ENCODE measurements at regions not wholly inside any gene's neighbourhood (a gene's known extent, or its start where the extent isn't known, plus 50 kb on each side); places are given as distances from the start of the nearest gene placed in this dataset.

- no peak overlapping the region for H3K4me3 ChIP-seq
- H3K27me3 ChIP-seq = no peaks in the 10 kb centered on the region
- H3K27ac ChIP-seq = no peak overlapping the region
- H3K9me3 ChIP-seq = no peaks in the 10 kb centered on the region
- H3K4me1 ChIP-seq = no peaks in the 10 kb centered on the region
- H3K36me3 ChIP-seq = no peaks in the 10 kb centered on the region
- no peak for TF ChIP-seq Cebpa-rat (IDR thresholded peaks at IDR 0.05)
- H3K9ac ChIP-seq = no peak overlapping the region
- no peaks in the 10 kb centered on the region for H4K20me1 ChIP-seq
- no peak overlapping the region for H3K4me2 ChIP-seq
Observed at GRCh38 chr4:120636120-120636630, 286.4 kb downstream of the PRDM5 start.

- no peaks in the 10 kb centered on the region for H3K36me3 ChIP-seq
- H3K4me3 ChIP-seq = no peak overlapping the region
- H3K4me2 ChIP-seq = no peak overlapping the region
- no peaks in the 10 kb centered on the region for H3K9me3 ChIP-seq
- no peak for TF ChIP-seq Cebpa-rat (IDR thresholded peaks at IDR 0.05)
- H4K20me1 ChIP-seq = no peaks in the 10 kb centered on the region
- H3K9ac ChIP-seq = no peak overlapping the region
- H3K27ac ChIP-seq = no peak overlapping the region
- no peaks in the 10 kb centered on the region for H3K27me3 ChIP-seq
- H3K4me1 ChIP-seq = no peaks in the 10 kb centered on the region
Observed at GRCh38 chr4:120633810-120634209, 288.7 kb downstream of the PRDM5 start.

GRCh38 chr4:120630427-120630826 is 292.1 kb downstream of the PRDM5 start:
- Histone ChIP-seq H3K36me3 (no peaks in the 10 kb centered on the region), H3K9me3 (no peaks in the 10 kb centered on the region), H3K27me3 (no peaks in the 10 kb centered on the region), H3K4me2 (no peak overlapping the region), H3K4me3 (no peak overlapping the region), H3K9ac (no peak overlapping the region), H4K20me1 (no peaks in the 10 kb centered on the region), H3K27ac (no peak overlapping the region), H3K4me1 (no peaks in the 10 kb centered on the region)
- no peak for TF ChIP-seq Cebpa-rat (IDR thresholded peaks at IDR 0.05)

DNA sequence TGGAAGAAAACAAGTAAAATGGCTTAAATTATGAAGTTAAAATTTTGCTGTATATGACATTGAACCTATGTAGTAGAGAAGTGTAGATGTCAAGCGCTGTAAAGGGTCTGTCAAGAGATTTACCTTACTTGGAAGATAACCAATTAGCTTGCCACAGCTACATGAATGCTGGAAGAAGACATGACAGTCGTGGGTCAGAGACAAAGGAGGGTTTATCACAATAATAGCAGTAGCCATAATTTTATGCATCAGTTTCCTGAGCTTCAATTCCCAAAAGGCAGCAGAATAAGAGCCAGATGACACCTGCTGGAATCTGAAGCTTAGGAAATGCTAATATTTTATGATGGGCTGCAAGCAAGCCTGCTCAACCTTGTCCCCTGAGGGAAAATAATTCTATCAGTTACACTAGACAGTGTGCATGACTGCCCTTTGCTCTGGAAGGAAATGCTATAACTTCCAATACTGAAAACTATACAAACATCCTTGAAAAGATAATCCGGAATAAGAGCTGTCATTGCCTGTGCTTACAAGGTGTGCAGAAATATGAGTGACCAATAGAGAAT is 292.9 kb downstream of the PRDM5 start:
- no peaks in the 10 kb centered on the region for H3K36me3 ChIP-seq
- no peaks in the 10 kb centered on the region for H3K27me3 ChIP-seq
- no peaks in the 10 kb centered on the region for H3K4me1 ChIP-seq
- no peak overlapping the region for H3K27ac ChIP-seq
- no peak overlapping the region for H3K9ac ChIP-seq
- H3K9me3 ChIP-seq = no peaks in the 10 kb centered on the region
- no peak overlapping the region for H3K4me2 ChIP-seq
- no peak overlapping the region for H3K4me3 ChIP-seq
- no peak for TF ChIP-seq Cebpa-rat (IDR thresholded peaks at IDR 0.05)
- H4K20me1 ChIP-seq = no peaks in the 10 kb centered on the region

DNA sequence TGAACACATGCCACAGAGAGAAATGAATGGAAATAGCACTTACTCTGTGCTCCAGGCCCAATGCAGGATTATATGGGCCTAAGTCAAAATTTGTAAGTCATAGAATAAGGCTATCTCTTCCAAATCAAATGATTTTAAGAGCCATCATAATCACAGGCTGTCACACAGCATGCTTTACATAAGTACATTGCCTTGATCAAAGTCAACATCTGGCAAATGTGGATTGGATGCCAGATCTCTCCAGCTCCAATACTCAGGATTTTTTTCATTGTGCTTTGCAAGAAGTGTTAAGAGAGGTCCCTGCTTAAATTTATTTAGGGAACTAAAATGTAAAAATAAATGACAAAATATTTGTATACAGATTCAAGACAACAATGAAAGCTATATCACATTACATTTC is 299.9 kb downstream of the PRDM5 start:
- no peak for TF ChIP-seq Cebpa-rat (IDR thresholded peaks at IDR 0.05)

GRCh38 chr4:120617171-120617570 is 305.4 kb downstream of the PRDM5 start:
- Histone ChIP-seq H3K27me3 (no peaks in the 10 kb centered on the region), H3K9ac (no peak overlapping the region), H3K9me3 (no peaks in the 10 kb centered on the region), H3K4me2 (no peak overlapping the region), H4K20me1 (no peaks in the 10 kb centered on the region), H3K36me3 (no peaks in the 10 kb centered on the region), H3K4me3 (no peak overlapping the region), H3K4me1 (no peaks in the 10 kb centered on the region), H3K27ac (no peak overlapping the region)
- TF ChIP-seq Cebpa-rat (IDR thresholded peaks at IDR 0.05) = no peak

More for the DNA sequence above, 299.9 kb downstream of the PRDM5 start:
- H3K9ac ChIP-seq = no peak overlapping the region
- no peaks in the 10 kb centered on the region for H3K27me3 ChIP-seq
- H4K20me1 ChIP-seq = no peaks in the 10 kb centered on the region
- no peaks in the 10 kb centered on the region for H3K4me1 ChIP-seq
- H3K4me2 ChIP-seq = no peak overlapping the region
- no peaks in the 10 kb centered on the region for H3K36me3 ChIP-seq
- no peak overlapping the region for H3K4me3 ChIP-seq
- no peaks in the 10 kb centered on the region for H3K9me3 ChIP-seq
- H3K27ac ChIP-seq = no peak overlapping the region

DNA sequence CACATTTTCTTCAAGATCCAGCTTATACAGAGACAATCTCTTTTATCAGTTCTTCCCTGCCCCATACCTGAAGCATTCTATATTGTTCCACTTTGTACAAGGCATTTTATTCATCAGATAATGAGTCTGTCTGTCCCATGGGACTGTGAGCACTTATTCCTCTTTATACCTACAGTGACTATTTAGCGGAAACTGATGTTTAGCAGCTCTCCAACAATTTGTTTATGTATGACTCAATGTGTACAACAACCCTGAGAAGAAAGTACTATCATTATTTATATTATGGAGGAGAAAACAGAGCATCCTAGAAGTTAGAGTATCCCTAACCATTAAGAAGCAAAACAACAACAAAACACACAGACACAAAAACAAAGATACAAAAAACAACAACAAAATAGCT is 306.5 kb downstream of the PRDM5 start:
- Histone ChIP-seq H3K9ac (no peak overlapping the region), H3K9me3 (no peaks in the 10 kb centered on the region), H3K27me3 (no peaks in the 10 kb centered on the region), H3K27ac (no peak overlapping the region), H4K20me1 (no peaks in the 10 kb centered on the region), H3K4me3 (no peak overlapping the region), H3K4me2 (no peak overlapping the region), H3K36me3 (no peaks in the 10 kb centered on the region), H3K4me1 (no peaks in the 10 kb centered on the region)
- no peak for TF ChIP-seq Cebpa-rat (IDR thresholded peaks at IDR 0.05)

DNA sequence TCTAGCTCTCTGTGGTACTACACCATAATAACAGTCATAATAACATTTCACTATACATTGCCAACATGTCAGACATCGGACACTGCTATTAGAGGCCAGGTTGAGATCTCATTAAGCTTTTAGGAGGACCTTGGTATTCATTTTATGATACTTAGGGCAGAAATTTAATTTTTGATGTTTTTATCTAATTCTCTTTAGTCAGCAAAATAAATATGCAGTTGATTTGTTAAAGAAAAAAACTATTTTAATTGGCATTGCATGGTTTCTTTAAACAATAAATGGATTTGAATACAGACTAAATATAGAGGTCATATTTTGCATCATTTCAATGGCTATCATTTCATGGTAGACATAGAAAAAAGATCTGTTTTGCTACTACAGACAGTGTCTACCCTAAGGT is 308.7 kb downstream of the PRDM5 start:
- no peak for TF ChIP-seq Cebpa-rat (IDR thresholded peaks at IDR 0.05)
- Histone ChIP-seq H3K27ac (no peak overlapping the region), H3K4me2 (no peak overlapping the region), H3K27me3 (no peaks in the 10 kb centered on the region), H3K9me3 (no peaks in the 10 kb centered on the region), H3K9ac (no peak overlapping the region), H4K20me1 (no peaks in the 10 kb centered on the region), H3K4me1 (no peaks in the 10 kb centered on the region), H3K36me3 (no peaks in the 10 kb centered on the region), H3K4me3 (no peak overlapping the region)

GRCh38 chr4:120611092-120611491 is 311.4 kb downstream of the PRDM5 start:
- Histone ChIP-seq H3K9ac (no peak overlapping the region), H3K36me3 (no peaks in the 10 kb centered on the region)
- TF ChIP-seq Cebpa-rat (IDR thresholded peaks at IDR 0.05) = no peak

DNA sequence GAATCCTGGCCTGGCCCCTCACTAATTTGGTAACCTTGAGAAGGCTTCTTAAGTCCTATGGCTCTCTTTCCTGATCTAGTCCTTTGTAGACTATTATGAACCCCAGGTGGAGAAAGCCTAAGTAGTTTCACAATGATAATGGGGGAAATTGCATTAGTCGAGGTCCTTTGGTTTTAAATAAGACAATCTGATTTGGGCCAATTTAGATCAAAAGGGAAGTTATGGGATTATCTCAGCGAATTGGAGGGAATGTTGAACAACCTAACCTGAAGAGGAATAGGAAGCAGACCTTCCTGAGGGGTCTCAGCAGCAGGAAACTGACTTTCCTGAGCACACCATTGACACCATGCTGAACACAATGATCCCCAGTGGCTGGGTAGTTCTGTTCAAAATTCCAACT is 331.5 kb downstream of the PRDM5 start:
- TF ChIP-seq Cebpa-rat (IDR thresholded peaks at IDR 0.05) = no peak
- Histone ChIP-seq H3K9me3 (no peaks in the 10 kb centered on the region), H3K36me3 (no peaks in the 10 kb centered on the region), H3K4me3 (no peak overlapping the region), H3K9ac (no peak overlapping the region), H3K27ac (no peak overlapping the region), H4K20me1 (no peaks in the 10 kb centered on the region), H3K4me1 (no peaks in the 10 kb centered on the region), H3K4me2 (no peak overlapping the region), H3K27me3 (no peaks in the 10 kb centered on the region)

More at GRCh38 chr4:120611092-120611491, 311.4 kb downstream of the PRDM5 start:
- Histone ChIP-seq H3K4me2 (no peak overlapping the region), H3K9me3 (no peaks in the 10 kb centered on the region), H4K20me1 (no peaks in the 10 kb centered on the region), H3K4me1 (no peaks in the 10 kb centered on the region), H3K27ac (no peak overlapping the region), H3K27me3 (no peaks in the 10 kb centered on the region), H3K4me3 (no peak overlapping the region)

DNA sequence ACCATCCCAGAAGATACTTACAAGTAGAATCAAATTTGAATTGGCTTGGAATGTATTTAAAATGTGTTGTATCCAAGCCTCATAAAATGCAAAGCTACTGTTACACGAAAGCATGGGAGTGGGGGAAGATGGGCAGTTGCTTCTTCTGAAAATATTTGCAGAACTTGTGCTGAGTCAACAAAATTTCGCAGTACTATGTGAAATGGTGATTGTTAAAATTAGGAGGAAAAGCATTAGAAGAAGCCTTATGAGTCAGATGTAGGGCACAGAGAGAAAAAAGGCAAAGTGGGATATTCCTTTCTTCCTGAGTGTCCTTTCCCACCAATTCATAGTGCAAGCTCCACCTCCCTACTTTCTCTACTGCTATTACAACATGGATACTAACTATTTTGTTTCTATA is 332.7 kb downstream of the PRDM5 start:
- no peak for TF ChIP-seq Cebpa-rat (IDR thresholded peaks at IDR 0.05)
- Histone ChIP-seq H3K4me3 (no peak overlapping the region), H3K27me3 (no peaks in the 10 kb centered on the region)

More for the DNA sequence above, 332.7 kb downstream of the PRDM5 start:
- Histone ChIP-seq H3K4me2 (no peak overlapping the region), H3K4me1 (no peaks in the 10 kb centered on the region), H3K9ac (no peak overlapping the region), H3K27ac (no peak overlapping the region), H3K36me3 (no peaks in the 10 kb centered on the region), H4K20me1 (no peaks in the 10 kb centered on the region), H3K9me3 (no peaks in the 10 kb centered on the region)

All from BLaER1 (cell line).